ENCODE measurements at regions not wholly inside any gene's neighbourhood (a gene's known extent, or its start where the extent isn't known, plus 50 kb on each side); places are given as distances from the start of the nearest gene placed in this dataset.
"Not testable (repeated sequence)": the region's sequence is repeated elsewhere in the genome, so short reads cannot be mapped to it uniquely, and the experiment has no call there.

- no peak for DNase-seq
Observed at GRCh38 chrX:40953369-40953768, 131.9 kb upstream of the USP9X start.

- DNase-seq = no peak
Observed at GRCh38 chrX:40960041-40960440, 125.2 kb upstream of the USP9X start.

GRCh38 chrX:40962793-40963407 lies 122.3 kb upstream of the USP9X start:
- no peak for DNase-seq

GRCh38 chrX:40964008-40964407 lies 121.2 kb upstream of the USP9X start:
- DNase-seq = no peak

GRCh38 chrX:40964633-40965586 lies 120.3 kb upstream of the USP9X start:
- no peak for DNase-seq

- no peak for DNase-seq
Observed at GRCh38 chrX:40966213-40966820, 118.9 kb upstream of the USP9X start.

- DNase-seq = no peak
Observed at GRCh38 chrX:40968180-40968579, 117.1 kb upstream of the USP9X start.

- DNase-seq = no peak
Observed at GRCh38 chrX:40971736-40972135, 113.5 kb upstream of the USP9X start.

GRCh38 chrX:40973619-40974018 lies 111.6 kb upstream of the USP9X start:
- no peak for DNase-seq

- no peak for DNase-seq
Observed at GRCh38 chrX:40975951-40976350, 109.3 kb upstream of the USP9X start.

GRCh38 chrX:40976981-40977380 lies 108.3 kb upstream of the USP9X start:
- no peak for DNase-seq

GRCh38 chrX:40984962-40985361 lies 100.3 kb upstream of the USP9X start:
- no peak for DNase-seq

- no peak for DNase-seq
Observed at GRCh38 chrX:40987413-40987812, 97.8 kb upstream of the USP9X start.

- no peak for DNase-seq
Observed at GRCh38 chrX:40988100-40988499, 97.1 kb upstream of the USP9X start.

- DNase-seq = not testable (repeated sequence)
Observed at GRCh38 chrX:40993395-40993794, 91.8 kb upstream of the USP9X start.

GRCh38 chrX:40996886-40997530 lies 88.2 kb upstream of the USP9X start:
- no peak for DNase-seq

GRCh38 chrX:40998123-40998522 lies 87.1 kb upstream of the USP9X start:
- DNase-seq = no peak

GRCh38 chrX:41001327-41001726 lies 83.9 kb upstream of the USP9X start:
- DNase-seq = no peak

GRCh38 chrX:41002026-41002425 lies 83.2 kb upstream of the USP9X start:
- no peak for DNase-seq

GRCh38 chrX:41003506-41004270 lies 81.6 kb upstream of the USP9X start:
- DNase-seq = no peak

- DNase-seq = no peak
Observed at GRCh38 chrX:41005445-41005992, 79.7 kb upstream of the USP9X start.

Data from NCI-H1105 (cell line).